T-cell (primary cell): ENCODE measurements at regions not wholly inside any gene's neighbourhood (a gene's known extent, or its start where the extent isn't known, plus 50 kb on each side); places are given as distances from the start of the nearest gene placed in this dataset.
"Not testable (repeated sequence)": the region's sequence is repeated elsewhere in the genome, so short reads cannot be mapped to it uniquely, and the experiment has no call there.

ENCODE experiments used
- ATAC-seq, 4 experiments: fragments of 200-7000 bp in 3 of 4; fragments of 150-1000 bp in 1 of 4; cut with Tn5 transposase; replicated peaks in 1 of 4; 1 replicate in 3 of 4; 2 replicates in 1 of 4; pipeline ENCODE4 v1.10.0; 2021; ENCODE audit warnings: moderate library complexity in 3 of 4, mild to moderate bottlenecking in 2 of 4, moderate number of reproducible peaks in 1 of 4
- CTCF ChIA-PET, 2 donors: fragments of 300-600 bp; sonication (Branson Sonifier 250); formaldehyde crosslinking; loops; one replicate each; lab custom pipeline; 2022; ENCODE audit warnings: antibody characterized with exemption in 2 of 2; lab: Charles Lee
- POLR2A ChIA-PET, 2 donors: fragments of 300-600 bp; sonication (Branson Sonifier 250); formaldehyde crosslinking; loops; one replicate each; lab custom pipeline; 2022; ENCODE audit warnings: antibody characterized with exemption in 2 of 2; lab: Charles Lee
- DNase-seq, 35 experiments: peaks; one replicate each; pipeline versions ENCODE4 v3.0.0 to v3.0.0-alpha.2; 2013 to 2023
- H3K27ac ChIP-seq: one replicate; pipeline ENCODE4 v1.5.1; 2013; ENCODE audit warnings: low read length
- H3K27me3 ChIP-seq, 2 experiments: replicated peaks in 1 of 2; 1 replicate in 1 of 2; 2 replicates in 1 of 2; pipeline versions ENCODE4 v1.6.1 to v1.7.0; 2013; ENCODE audit warnings: low read length in 1 of 2, mixed read lengths in 1 of 2; ENCODE audit not compliant: control insufficient read depth in 2 of 2, insufficient read depth in 2 of 2; ENCODE audit errors: extremely low read depth in 1 of 2
- H3K36me3 ChIP-seq, 2 donors: 1 replicate in 1 of 2; 2 replicates in 1 of 2; pipeline versions ENCODE4 v1.6.1 to v1.7.0; 2013; ENCODE audit warnings: low read length in 1 of 2; ENCODE audit not compliant: control insufficient read depth in 2 of 2, insufficient read depth in 1 of 2; ENCODE audit errors: extremely low read depth in 1 of 2
- H3K4me1 ChIP-seq, 2 experiments: 1 replicate in 1 of 2; 2 replicates in 1 of 2; pipeline versions ENCODE4 v1.6.1 to v1.7.0; 2013; ENCODE audit warnings: low read length in 2 of 2, mixed read lengths in 1 of 2; ENCODE audit not compliant: insufficient read depth in 2 of 2, control insufficient read depth in 1 of 2; ENCODE audit errors: extremely low read depth in 1 of 2
- H3K4me3 ChIP-seq, 2 donors: 1 replicate in 1 of 2; 2 replicates in 1 of 2; pipeline versions ENCODE4 v1.5.1 to v1.7.0; 2013; ENCODE audit warnings: mild to moderate bottlenecking in 2 of 2, low read length in 1 of 2, moderate library complexity in 1 of 2; ENCODE audit not compliant: control insufficient read depth in 1 of 2; ENCODE audit errors: extremely low read depth in 1 of 2
- H3K9me3 ChIP-seq: 2 replicates; pipeline ENCODE4 v1.7.0; 2013
- H3K27ac Mint-ChIP-seq, 2 donors: one replicate each; pipeline ENCODE4 v1.8.0; 2020 to 2021; ENCODE audit warnings: mild to moderate bottlenecking in 2 of 2, mixed read lengths in 2 of 2
- H3K27me3 Mint-ChIP-seq, 2 donors: one replicate each; pipeline ENCODE4 v1.8.0; 2021 to 2022; ENCODE audit warnings: mixed read lengths in 2 of 2
- H3K36me3 Mint-ChIP-seq: one replicate; pipeline ENCODE4 v1.8.0; 2021; ENCODE audit warnings: mixed read lengths
- H3K4me1 Mint-ChIP-seq, 3 donors: one replicate each; pipeline ENCODE4 v1.8.0; 2020 to 2022; ENCODE audit warnings: mixed read lengths in 3 of 3, mild to moderate bottlenecking in 1 of 3
- H3K4me3 Mint-ChIP-seq, 3 donors: one replicate each; pipeline ENCODE4 v1.8.0; 2020 to 2022; ENCODE audit warnings: mild to moderate bottlenecking in 3 of 3, mixed read lengths in 3 of 3, moderate library complexity in 3 of 3
- H3K9me3 Mint-ChIP-seq, 3 donors: one replicate each; pipeline ENCODE4 v1.8.0; 2020 to 2022; ENCODE audit warnings: mixed read lengths in 3 of 3
- WGBS: methylation state at CpG from one replicate; pipeline ENCODE4 v1.1.5; 2013; ENCODE audit warnings: missing lambda C conversion rate; ENCODE audit not compliant: insufficient coverage; 5-methylcytosine and 5-hydroxymethylcytosine counted together

- H3K27ac Mint-ChIP-seq, CTCF ChIA-PET, H3K36me3 Mint-ChIP-seq, H3K27ac ChIP-seq, DNase-seq, H3K27me3 ChIP-seq, H3K27me3 Mint-ChIP-seq, H3K4me1 ChIP-seq, POLR2A ChIA-PET, H3K4me3 ChIP-seq, H3K4me3 Mint-ChIP-seq, H3K4me1 Mint-ChIP-seq, H3K9me3 ChIP-seq, ATAC-seq, H3K9me3 Mint-ChIP-seq, H3K36me3 ChIP-seq: not testable (repeated sequence)
- 86% methylated on average over 1 of the region's 1 CpG for WGBS
Observed at GRCh38 chr5:135731034-135731433, 103.4 kb upstream of the SLC25A48 start.

- not testable (repeated sequence) for H3K27ac Mint-ChIP-seq, H3K27me3 ChIP-seq, ATAC-seq
Observed at GRCh38 chr5:135730161-135730560, 104.3 kb upstream of the SLC25A48 start.

GRCh38 chr5:135729321-135729786 lies 105.1 kb upstream of the SLC25A48 start:
- Mint-ChIP-seq H3K27ac (no peak overlapping the region), H3K27me3 (peaks cover 0 to 3% of the 10 kb centered on the region in 2 donors), H3K4me3 (no peak overlapping the region), H3K4me1 (no peaks in the 10 kb centered on the region), H3K36me3 (no peaks in the 10 kb centered on the region), H3K9me3 (no peaks in the 10 kb centered on the region)
- H3K27ac ChIP-seq, result no peak overlapping the region
- no peaks in the 10 kb centered on the region for H3K36me3 ChIP-seq
- no peak for DNase-seq
- no peak overlapping the region for H3K4me3 ChIP-seq
- no peak for ATAC-seq
- ChIA-PET POLR2A (no interaction called here), CTCF (interaction anchor here in 1 of 2 donors (0.6 kb wide), 1 partner anchor 303 kb away, joined by 6 read pairs; no protein-coding TSS in a partner anchor)
- no peaks in the 10 kb centered on the region for H3K4me1 ChIP-seq
- no peaks in the 10 kb centered on the region for H3K9me3 ChIP-seq
- H3K27me3 ChIP-seq, result peaks cover 0 to under 1% of the 10 kb centered on the region in 2 experiments
- WGBS, result 75% methylated on average over 1 of the region's 1 CpG

More at GRCh38 chr5:135730161-135730560, 104.3 kb upstream of the SLC25A48 start:
- H3K4me1 Mint-ChIP-seq, H3K36me3 ChIP-seq, CTCF ChIA-PET, H3K4me3 ChIP-seq, POLR2A ChIA-PET, H3K9me3 Mint-ChIP-seq, H3K4me1 ChIP-seq, H3K27me3 Mint-ChIP-seq, H3K4me3 Mint-ChIP-seq, H3K27ac ChIP-seq, H3K36me3 Mint-ChIP-seq, H3K9me3 ChIP-seq, DNase-seq: not testable (repeated sequence)
- WGBS, result no CpG with 5 or more reads among the region's 1 CpG

GRCh38 chr5:135724617-135725016 lies 109.8 kb upstream of the SLC25A48 start:
- Mint-ChIP-seq H3K9me3 (no peaks in the 10 kb centered on the region), H3K27me3 (peaks cover 2 to 3% of the 10 kb centered on the region in 2 donors), H3K36me3 (no peaks in the 10 kb centered on the region), H3K4me1 (no peaks in the 10 kb centered on the region), H3K27ac (no peak overlapping the region), H3K4me3 (no peak overlapping the region)
- CTCF ChIA-PET, result no interaction called here
- Histone ChIP-seq H3K36me3 (no peaks in the 10 kb centered on the region), H3K9me3 (no peaks in the 10 kb centered on the region), H3K27ac (no peak overlapping the region), H3K4me3 (no peak overlapping the region), H3K27me3 (peaks cover 0 to 5% of the 10 kb centered on the region in 2 experiments), H3K4me1 (no peaks in the 10 kb centered on the region)
- POLR2A ChIA-PET, result no interaction called here
- ATAC-seq, result no peak
- WGBS, result 67% methylated on average over 2 of the region's 2 CpGs
- no peak for DNase-seq

GRCh38 chr5:135723491-135723890 lies 111.0 kb upstream of the SLC25A48 start:
- H3K27me3 Mint-ChIP-seq, result peaks cover 2 to 3% of the 10 kb centered on the region in 2 donors
- 83% methylated on average over 1 of the region's 2 CpGs for WGBS
- no peaks in the 10 kb centered on the region for H3K9me3 ChIP-seq
- DNase-seq, result no peak
- ChIA-PET POLR2A (no interaction called here), CTCF (no interaction called here)
- no peak overlapping the region for H3K4me3 Mint-ChIP-seq
- H3K36me3 ChIP-seq, result no peaks in the 10 kb centered on the region
- ATAC-seq, result no peak
- H3K27me3 ChIP-seq, result peaks cover 0 to 5% of the 10 kb centered on the region in 2 experiments
- no peak overlapping the region for H3K4me3 ChIP-seq
- no peaks in the 10 kb centered on the region for H3K4me1 ChIP-seq
- H3K27ac ChIP-seq, result no peak overlapping the region
- H3K27ac Mint-ChIP-seq, result no peak overlapping the region
- H3K9me3 Mint-ChIP-seq, result no peaks in the 10 kb centered on the region
- no peaks in the 10 kb centered on the region for H3K36me3 Mint-ChIP-seq
- no peaks in the 10 kb centered on the region for H3K4me1 Mint-ChIP-seq

- Histone ChIP-seq H3K27me3 (peaks cover 0 to 5% of the 10 kb centered on the region in 2 experiments), H3K36me3 (no peaks in the 10 kb centered on the region), H3K4me3 (no peak overlapping the region), H3K4me1 (no peaks in the 10 kb centered on the region), H3K9me3 (no peaks in the 10 kb centered on the region), H3K27ac (no peak overlapping the region)
- POLR2A ChIA-PET, result no interaction called here
- Mint-ChIP-seq H3K9me3 (no peaks in the 10 kb centered on the region), H3K4me1 (no peaks in the 10 kb centered on the region), H3K27me3 (peaks cover 0 to 2% of the 10 kb centered on the region in 2 donors), H3K27ac (no peak overlapping the region), H3K36me3 (no peaks in the 10 kb centered on the region), H3K4me3 (no peak overlapping the region)
- DNase-seq, result no peak
- ATAC-seq, result no peak
- CTCF ChIA-PET, result no interaction called here
- WGBS, result 78% methylated on average over 1 of the region's 1 CpG
Observed at GRCh38 chr5:135721548-135722090, 112.8 kb upstream of the SLC25A48 start.

GRCh38 chr5:135720191-135720590 lies 114.3 kb upstream of the SLC25A48 start:
- ChIA-PET POLR2A (no interaction called here), CTCF (no interaction called here)
- Mint-ChIP-seq H3K36me3 (no peaks in the 10 kb centered on the region), H3K9me3 (no peaks in the 10 kb centered on the region), H3K27me3 (peaks cover 0 to 2% of the 10 kb centered on the region in 2 donors), H3K27ac (no peak overlapping the region), H3K4me3 (no peak overlapping the region), H3K4me1 (no peaks in the 10 kb centered on the region)
- 83% methylated on average over 1 of the region's 2 CpGs for WGBS
- Histone ChIP-seq H3K4me3 (no peak overlapping the region), H3K4me1 (no peaks in the 10 kb centered on the region), H3K27ac (no peak overlapping the region), H3K27me3 (peaks cover 0 to 7% of the 10 kb centered on the region in 2 experiments), H3K36me3 (no peaks in the 10 kb centered on the region), H3K9me3 (no peaks in the 10 kb centered on the region)
- DNase-seq (no peak), ATAC-seq (no peak)
